CD14-positive monocyte (primary cell): ENCODE measurements at regions not wholly inside any gene's neighbourhood (a gene's known extent, or its start where the extent isn't known, plus 50 kb on each side); places are given as distances from the start of the nearest gene placed in this dataset.

ENCODE experiments used
- DNase-seq, 3 donors: peaks; one replicate each; pipeline ENCODE4 v3.0.0-alpha.2; 2011 to 2022
- H2AFZ ChIP-seq: 2 replicates; pipeline ENCODE4 v1.6.0; 2012; ENCODE audit warnings: mild to moderate bottlenecking, low read depth, low read length, inconsistent platforms; ENCODE audit not compliant: insufficient read depth, poor library complexity, severe bottlenecking
- H3K27ac ChIP-seq, 2 donors: 1 replicate in 1 of 2; 2 replicates in 1 of 2; pipeline ENCODE4 v1.5.1; 2012 to 2013; ENCODE audit warnings: low read length in 2 of 2, control low read depth in 1 of 2, inconsistent platforms in 1 of 2, low read depth in 1 of 2, mild to moderate bottlenecking in 1 of 2
- H3K27me3 ChIP-seq, 2 donors: one replicate each; pipeline versions ENCODE4 v1.6.0 to v1.6.1; 2011 to 2013; ENCODE audit warnings: low read length in 2 of 2; ENCODE audit not compliant: control insufficient read depth in 2 of 2, insufficient read depth in 2 of 2
- H3K36me3 ChIP-seq, 2 donors: replicated peaks in 1 of 2; 1 replicate in 1 of 2; 2 replicates in 1 of 2; pipeline versions ENCODE4 v1.5.1 to v1.6.1; 2012 to 2013; ENCODE audit warnings: low read length in 2 of 2, control low read depth in 1 of 2, inconsistent platforms in 1 of 2, mild to moderate bottlenecking in 1 of 2; ENCODE audit not compliant: insufficient read depth in 2 of 2, control insufficient read depth in 1 of 2
- H3K4me1 ChIP-seq, 2 donors: 1 replicate in 1 of 2; 2 replicates in 1 of 2; pipeline versions ENCODE4 v1.5.1 to v1.6.1; 2012 to 2013; ENCODE audit warnings: low read length in 2 of 2, control low read depth in 1 of 2, inconsistent platforms in 1 of 2, mild to moderate bottlenecking in 1 of 2, moderate library complexity in 1 of 2; ENCODE audit not compliant: insufficient read depth in 2 of 2, control insufficient read depth in 1 of 2
- H3K4me2 ChIP-seq: replicated peaks from 2 replicates; pipeline ENCODE3; 2012; ENCODE audit warnings: low read length, moderate library complexity, mild to moderate bottlenecking; ENCODE audit not compliant: poor library complexity, severe bottlenecking; ENCODE audit errors: extremely low read depth
- H3K4me3 ChIP-seq, 3 experiments: fragments of 200-600 bp in 1 of 3; sonication (generic) in 1 of 3; replicated peaks in 1 of 3; 1 replicate in 2 of 3; 2 replicates in 1 of 3; pipeline ENCODE4 v1.5.1; 2011 to 2013; ENCODE audit warnings: low read length in 3 of 3, mild to moderate bottlenecking in 3 of 3, control low read depth in 2 of 3, low read depth in 2 of 3, inconsistent platforms in 1 of 3, moderate library complexity in 1 of 3
- H3K79me2 ChIP-seq: 2 replicates; pipeline ENCODE4 v1.6.0; 2012; ENCODE audit warnings: mild to moderate bottlenecking, control low read depth, inconsistent platforms, low read length, moderate library complexity; ENCODE audit not compliant: insufficient read depth
- H3K9ac ChIP-seq: 2 replicates; pipeline ENCODE4 v1.6.0; 2017; ENCODE audit warnings: low read length, mild to moderate bottlenecking; ENCODE audit not compliant: insufficient read depth, poor library complexity, severe bottlenecking
- H3K9me3 ChIP-seq, 2 donors: replicated peaks in 1 of 2; 1 replicate in 1 of 2; 2 replicates in 1 of 2; pipeline versions ENCODE4 v1.5.1 to v1.6.1; 2012 to 2013; ENCODE audit warnings: low read length in 2 of 2, control low read depth in 1 of 2; ENCODE audit not compliant: control insufficient read depth in 1 of 2, insufficient read depth in 1 of 2
- H4K20me1 ChIP-seq: 2 replicates; pipeline ENCODE4 v1.6.0; 2012; ENCODE audit warnings: mild to moderate bottlenecking, low read length, control low read depth, moderate library complexity; ENCODE audit not compliant: insufficient read depth
- H3K27ac Mint-ChIP-seq, 7 donors: one replicate each; pipeline ENCODE4 v1.8.0; 2020; ENCODE audit warnings: mild to moderate bottlenecking in 7 of 7, mixed read lengths in 7 of 7, moderate library complexity in 6 of 7, inconsistent platforms in 2 of 7
- H3K27me3 Mint-ChIP-seq, 3 donors: one replicate each; pipeline ENCODE4 v1.8.0; 2021 to 2022; ENCODE audit warnings: low read depth in 3 of 3, mild to moderate bottlenecking in 3 of 3, mixed read lengths in 3 of 3, moderate library complexity in 3 of 3, inconsistent platforms in 1 of 3
- H3K36me3 Mint-ChIP-seq, 2 donors: one replicate each; pipeline ENCODE4 v1.8.0; 2020; ENCODE audit warnings: mixed read lengths in 2 of 2, inconsistent platforms in 1 of 2, mild to moderate bottlenecking in 1 of 2
- H3K4me1 Mint-ChIP-seq: one replicate; pipeline ENCODE4 v1.8.0; 2020; ENCODE audit warnings: mild to moderate bottlenecking, mixed read lengths
- H3K4me3 Mint-ChIP-seq, 2 donors: one replicate each; pipeline ENCODE4 v1.8.0; 2020; ENCODE audit warnings: mild to moderate bottlenecking in 2 of 2, mixed read lengths in 2 of 2, moderate library complexity in 1 of 2
- H3K9me3 Mint-ChIP-seq, 7 donors: one replicate each; pipeline ENCODE4 v1.8.0; 2020 to 2022; ENCODE audit warnings: mixed read lengths in 7 of 7, mild to moderate bottlenecking in 6 of 7, moderate library complexity in 6 of 7, inconsistent platforms in 2 of 7
- CTCF ChIP-seq: fragments of 200-600 bp; IDR thresholded peaks from one replicate; pipeline ENCODE4 v1.8.0; 2022; ENCODE audit warnings: antibody characterized with exemption, mild to moderate bottlenecking
- WGBS: methylation state at CpG from one replicate; pipeline ENCODE4 v1.1.5; 2013; ENCODE audit warnings: missing lambda C conversion rate; ENCODE audit not compliant: insufficient coverage; 5-methylcytosine and 5-hydroxymethylcytosine counted together
- intact Hi-C, 2 donors: fragments of 100-400 bp; cut with micrococcal nuclease; formaldehyde crosslinking; loops; one replicate each; pipeline versions ENCODE4 v1.15.0 to v1.15.1; 2023

DNA sequence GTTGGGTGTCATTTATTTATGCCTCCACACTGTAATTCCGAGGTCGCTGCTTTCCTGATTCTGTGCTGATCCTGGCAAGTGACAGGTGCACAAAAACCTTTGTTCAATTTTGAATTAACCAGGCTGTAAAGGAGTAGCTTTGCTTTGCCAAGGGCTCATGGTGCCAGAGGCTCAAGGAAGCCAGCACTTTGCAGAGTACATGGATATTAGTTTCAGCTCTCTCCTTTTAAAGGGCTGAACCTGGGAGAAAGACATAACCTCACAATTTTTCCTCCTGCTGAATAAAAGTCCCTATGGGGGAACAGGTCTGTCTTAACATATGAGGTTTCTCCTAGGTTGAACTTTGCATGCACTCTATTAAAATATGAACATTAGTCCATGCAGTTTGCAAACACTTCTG is 227.6 kb upstream of the WSB1 start:
- Histone ChIP-seq H3K27me3 (no peaks in the 10 kb centered on the region), H3K4me1 (no peaks in the 10 kb centered on the region), H4K20me1 (no peaks in the 10 kb centered on the region), H3K9ac (no peak overlapping the region), H3K4me2 (no peak overlapping the region), H3K79me2 (no peaks in the 10 kb centered on the region), H3K27ac (no peak overlapping the region), H3K36me3 (no peaks in the 10 kb centered on the region), H3K4me3 (no peak overlapping the region), H3K9me3 (peaks cover 0 to 3% of the 10 kb centered on the region in 2 donors), H2AFZ (no peak overlapping the region)
- Mint-ChIP-seq H3K9me3 (peaks cover 0 to 6% (median 3%) of the 10 kb centered on the region in 7 donors), H3K4me1 (no peaks in the 10 kb centered on the region), H3K4me3 (no peak overlapping the region), H3K27me3 (peaks cover 0 to 10% (median 5%) of the 10 kb centered on the region in 3 donors), H3K36me3 (no peaks in the 10 kb centered on the region), H3K27ac (no peak overlapping the region)
- TF ChIP-seq CTCF: no peak
- DNase-seq: no peak
- WGBS: no CpG with 5 or more reads among the region's 2 CpGs
- intact Hi-C loops: no loop called here

DNA sequence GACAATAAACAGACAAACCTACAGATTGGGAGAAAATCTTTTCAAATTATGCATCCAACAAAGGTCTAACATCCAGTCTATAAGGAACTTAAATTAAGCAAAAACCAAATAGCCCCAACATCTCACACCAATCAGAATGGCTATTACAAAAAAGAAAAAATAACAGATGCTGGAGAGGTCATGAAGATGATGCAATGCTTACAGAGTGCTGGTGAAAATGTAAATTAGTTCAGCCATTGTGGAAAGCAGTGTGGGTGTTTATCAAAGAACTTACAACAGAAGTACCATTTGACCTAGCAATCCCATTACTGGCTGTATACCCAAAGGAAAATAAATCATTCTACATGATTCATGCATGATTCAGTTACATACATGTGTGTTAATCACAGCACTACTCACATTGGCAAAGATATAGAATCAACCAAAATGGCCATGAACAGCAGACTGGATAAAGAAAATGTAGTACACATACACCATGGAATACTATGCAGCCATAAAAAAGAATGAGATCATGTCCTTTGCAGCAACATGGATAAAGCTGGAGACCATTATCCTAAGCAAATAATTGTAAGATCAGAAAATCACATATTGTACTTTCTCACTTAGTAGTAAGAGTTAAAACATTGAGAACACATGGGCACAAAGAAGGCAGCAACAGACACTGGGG is 223.9 kb upstream of the WSB1 start:
- no peaks in the 10 kb centered on the region for H3K27me3 ChIP-seq
- H3K36me3 Mint-ChIP-seq: no peaks in the 10 kb centered on the region
- H3K27me3 Mint-ChIP-seq: peaks cover 2 to 4% (median 3%) of the 10 kb centered on the region in 3 donors
- no peaks in the 10 kb centered on the region for H3K4me1 Mint-ChIP-seq
- no peak overlapping the region for H3K27ac ChIP-seq
- no peak overlapping the region for H3K9ac ChIP-seq
- H3K4me1 ChIP-seq: no peaks in the 10 kb centered on the region
- peaks cover 0 to 7% (median 2%) of the 10 kb centered on the region in 7 donors for H3K9me3 Mint-ChIP-seq
- no peak overlapping the region for H3K27ac Mint-ChIP-seq
- H3K4me3 Mint-ChIP-seq: no peak overlapping the region
- no peaks in the 10 kb centered on the region for H3K79me2 ChIP-seq
- DNase-seq: no peak
- H3K4me3 ChIP-seq: no peak overlapping the region
- intact Hi-C loops: no loop called here
- no peaks in the 10 kb centered on the region for H4K20me1 ChIP-seq
- H3K4me2 ChIP-seq: no peak overlapping the region
- H3K9me3 ChIP-seq: peaks cover 0 to 3% of the 10 kb centered on the region in 2 donors
- no peaks in the 10 kb centered on the region for H3K36me3 ChIP-seq
- no peak overlapping the region for H2AFZ ChIP-seq
- no peak for TF ChIP-seq CTCF
